ENCODE measurements at regions not wholly inside any gene's neighbourhood (a gene's known extent, or its start where the extent isn't known, plus 50 kb on each side); places are given as distances from the start of the nearest gene placed in this dataset.
A peak's percentile ranks its signal among the peaks of the same experiment; 100 is the strongest.
"Not testable (repeated sequence)": the region's sequence is repeated elsewhere in the genome, so short reads cannot be mapped to it uniquely, and the experiment has no call there.

DNA sequence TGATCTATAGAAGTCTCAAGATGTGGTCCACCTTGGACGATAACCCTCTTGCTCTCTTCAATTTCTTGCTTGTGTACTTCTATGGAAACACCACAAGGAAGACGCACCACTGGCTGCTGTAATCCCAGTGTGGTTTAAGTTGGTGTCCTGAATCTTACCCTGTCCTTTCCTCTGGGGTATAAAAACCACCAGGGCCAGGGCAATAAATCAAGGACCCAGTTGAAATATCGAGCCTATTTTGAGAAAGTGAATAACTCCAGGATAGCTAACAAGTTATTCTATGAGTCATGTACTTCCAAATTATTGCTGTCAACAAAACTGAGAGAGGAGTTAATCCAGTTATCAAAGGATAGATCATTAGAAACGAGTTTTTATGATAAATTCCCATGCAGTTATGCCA is 137.0 kb downstream of the RND3 start:
- no peaks in the 10 kb centered on the region for H3K27me3 ChIP-seq (ENCODE audit: control insufficient read depth, insufficient read depth, low read length, poor library complexity, severe bottlenecking)
- WGBS, 2 experiments = 96% methylated on average over 4 of the region's 4 CpGs
- H3K4me3 ChIP-seq (ENCODE audit: insufficient read depth, low read depth, low read length) = no peak overlapping the region
- no peaks in the 10 kb centered on the region for H3K4me1 ChIP-seq (ENCODE audit: control insufficient read depth, insufficient read depth, low read length)
- no peaks in the 10 kb centered on the region for H3K9me3 ChIP-seq (ENCODE audit: control insufficient read depth, low read length)
- H3K27ac ChIP-seq (ENCODE audit: insufficient read depth, low read depth, low read length, poor library complexity, severe bottlenecking) = no peak overlapping the region
- no peaks in the 10 kb centered on the region for H3K36me3 ChIP-seq (ENCODE audit: control insufficient read depth, insufficient read depth, low read length)

DNA sequence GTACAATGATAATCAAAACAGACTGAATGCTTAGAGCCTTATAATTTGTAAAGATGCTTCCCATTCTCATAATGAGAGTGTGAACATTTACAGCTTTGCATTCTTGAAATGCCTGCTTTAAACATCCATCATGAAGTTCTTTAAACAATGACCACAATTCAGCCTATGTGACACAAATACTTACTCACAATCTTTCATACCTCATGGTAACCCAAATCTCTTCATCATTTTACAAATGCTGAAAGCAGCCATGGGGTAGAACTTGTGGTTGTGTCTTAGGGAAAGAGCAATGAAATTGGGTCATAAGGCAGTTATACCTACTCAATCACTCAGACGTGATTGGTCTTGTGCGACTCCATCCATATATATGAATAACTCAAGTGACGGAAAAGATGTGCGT is 140.7 kb downstream of the RND3 start:
- Histone ChIP-seq H3K27me3 (ENCODE audit: control insufficient read depth, insufficient read depth, low read length, poor library complexity, severe bottlenecking) (no peaks in the 10 kb centered on the region), H3K9me3 (ENCODE audit: control insufficient read depth, low read length) (no peaks in the 10 kb centered on the region), H3K4me1 (ENCODE audit: control insufficient read depth, insufficient read depth, low read length) (no peaks in the 10 kb centered on the region), H3K27ac (ENCODE audit: insufficient read depth, low read depth, low read length, poor library complexity, severe bottlenecking) (no peak overlapping the region), H3K36me3 (ENCODE audit: control insufficient read depth, insufficient read depth, low read length) (no peaks in the 10 kb centered on the region), H3K4me3 (ENCODE audit: insufficient read depth, low read depth, low read length) (no peak overlapping the region)
- 96 to 100% methylated on average over 3 to 4 of the region's 4 CpGs for WGBS, 2 experiments

DNA sequence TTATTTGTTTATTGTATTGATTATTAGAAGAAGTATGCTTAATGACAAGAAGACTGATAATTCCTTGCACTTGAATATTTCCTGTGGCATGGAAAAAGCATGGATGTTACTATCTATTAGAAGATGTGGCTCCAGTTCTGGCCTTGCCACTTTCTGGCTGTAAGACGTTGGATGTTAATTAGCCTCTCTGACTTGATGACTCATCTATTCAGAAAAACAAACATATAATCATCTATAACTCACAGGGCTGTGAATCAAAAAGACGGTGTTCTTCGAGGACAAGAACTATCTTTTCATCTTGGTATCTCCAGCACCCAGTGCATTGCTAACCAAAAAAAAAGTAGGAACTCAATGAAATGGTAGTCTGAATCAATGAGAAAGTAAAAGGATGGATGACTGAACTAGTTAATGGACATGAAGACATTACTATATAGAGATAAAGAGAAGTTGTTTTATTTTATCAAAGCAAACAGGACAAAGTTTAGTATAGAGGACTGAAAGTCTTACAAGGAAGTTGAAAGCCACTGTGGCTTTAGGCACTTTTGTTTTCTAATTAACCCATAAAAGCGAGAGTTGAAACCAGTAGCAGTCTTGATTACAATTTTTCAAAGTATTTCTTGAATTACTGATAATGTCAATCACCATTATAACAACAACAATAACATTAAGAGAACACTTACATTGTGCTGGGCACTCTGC is 145.3 kb downstream of the RND3 start:
- WGBS, 2 experiments = 95 to 99% methylated on average over 3 to 4 of the region's 4 CpGs
- no peaks in the 10 kb centered on the region for H3K4me1 ChIP-seq (ENCODE audit: control insufficient read depth, insufficient read depth, low read length)

DNA sequence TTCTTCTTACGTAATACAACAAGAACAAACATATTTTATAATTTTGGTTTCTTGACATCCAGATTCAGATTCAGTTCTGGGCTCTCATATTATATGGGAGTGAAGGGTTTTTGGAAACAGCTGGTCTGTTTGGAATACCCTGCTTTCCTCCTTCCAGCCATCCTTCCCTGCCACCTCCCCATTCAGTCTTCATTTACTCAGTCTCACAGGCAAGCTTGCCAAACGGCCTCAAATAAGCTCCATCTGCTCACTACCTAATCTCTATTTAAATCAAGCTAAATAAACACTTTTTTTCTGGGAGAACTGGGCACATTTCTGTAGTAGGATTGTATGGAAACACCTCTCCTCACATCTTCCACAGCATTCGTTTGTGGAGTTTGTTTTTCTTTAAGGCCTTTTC is 147.5 kb downstream of the RND3 start:
- Histone ChIP-seq H3K27ac (ENCODE audit: insufficient read depth, low read depth, low read length, poor library complexity, severe bottlenecking) (no peak overlapping the region), H3K4me3 (ENCODE audit: insufficient read depth, low read depth, low read length) (no peak overlapping the region), H3K36me3 (ENCODE audit: control insufficient read depth, insufficient read depth, low read length) (no peaks in the 10 kb centered on the region), H3K27me3 (ENCODE audit: control insufficient read depth, insufficient read depth, low read length, poor library complexity, severe bottlenecking) (no peaks in the 10 kb centered on the region), H3K4me1 (ENCODE audit: control insufficient read depth, insufficient read depth, low read length) (no peaks in the 10 kb centered on the region), H3K9me3 (ENCODE audit: control insufficient read depth, low read length) (no peaks in the 10 kb centered on the region)
- 62 to 70% methylated on average over 1 to 2 of the region's 3 CpGs for WGBS, 2 experiments

More for the DNA sequence above, 145.3 kb downstream of the RND3 start:
- Histone ChIP-seq H3K27ac (ENCODE audit: insufficient read depth, low read depth, low read length, poor library complexity, severe bottlenecking) (no peak overlapping the region), H3K27me3 (ENCODE audit: control insufficient read depth, insufficient read depth, low read length, poor library complexity, severe bottlenecking) (no peaks in the 10 kb centered on the region), H3K36me3 (ENCODE audit: control insufficient read depth, insufficient read depth, low read length) (no peaks in the 10 kb centered on the region), H3K4me3 (ENCODE audit: insufficient read depth, low read depth, low read length) (no peak overlapping the region), H3K9me3 (ENCODE audit: control insufficient read depth, low read length) (no peaks in the 10 kb centered on the region)

DNA sequence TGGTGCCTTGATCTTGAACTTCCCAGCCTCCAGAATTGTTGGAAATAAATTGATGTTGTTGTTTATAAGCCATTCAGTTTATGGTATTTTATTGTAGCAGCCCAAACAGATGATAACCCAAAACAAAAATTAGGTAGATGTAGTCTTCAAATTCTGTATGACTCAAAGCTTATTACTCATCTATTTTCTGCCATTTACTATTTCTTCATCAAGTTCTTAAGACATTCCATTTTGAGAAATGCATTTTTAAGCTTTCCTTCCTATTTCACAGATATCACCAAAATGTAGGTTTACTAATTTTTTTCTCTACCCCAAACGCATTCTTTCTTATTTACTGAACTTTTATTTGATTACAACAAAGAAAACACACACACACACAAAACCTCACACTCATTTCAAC is 148.2 kb downstream of the RND3 start:
- no peaks in the 10 kb centered on the region for H3K36me3 ChIP-seq (ENCODE audit: control insufficient read depth, insufficient read depth, low read length)
- H3K4me1 ChIP-seq (ENCODE audit: control insufficient read depth, insufficient read depth, low read length) = no peaks in the 10 kb centered on the region
- 91 to 94% methylated on average over 1 of the region's 1 CpG for WGBS, 2 experiments
- no peak overlapping the region for H3K27ac ChIP-seq (ENCODE audit: insufficient read depth, low read depth, low read length, poor library complexity, severe bottlenecking)
- no peaks in the 10 kb centered on the region for H3K9me3 ChIP-seq (ENCODE audit: control insufficient read depth, low read length)
- no peak overlapping the region for H3K4me3 ChIP-seq (ENCODE audit: insufficient read depth, low read depth, low read length)
- H3K27me3 ChIP-seq (ENCODE audit: control insufficient read depth, insufficient read depth, low read length, poor library complexity, severe bottlenecking) = no peaks in the 10 kb centered on the region

DNA sequence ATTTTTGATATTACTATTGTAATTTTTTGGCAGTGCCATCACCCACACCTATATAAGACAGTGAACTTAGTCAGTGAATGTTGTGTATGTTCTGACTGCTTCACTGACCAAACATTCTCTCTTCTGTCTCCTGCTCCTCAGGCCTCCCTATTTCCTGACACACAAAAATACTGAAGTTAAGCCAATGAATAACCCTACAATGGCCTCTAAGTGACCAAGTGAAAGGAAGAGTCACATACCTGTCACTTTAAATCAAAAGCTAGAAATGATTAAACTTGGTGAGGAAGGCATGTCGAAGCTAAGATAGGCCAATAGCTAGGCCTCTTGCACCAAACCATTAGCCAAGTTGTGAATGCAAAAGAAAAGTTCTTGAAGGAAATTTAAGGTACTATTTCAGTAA is 151.9 kb downstream of the RND3 start:
- Histone ChIP-seq H3K27ac (ENCODE audit: insufficient read depth, low read depth, low read length, poor library complexity, severe bottlenecking) (no peak overlapping the region), H3K4me3 (ENCODE audit: insufficient read depth, low read depth, low read length) (no peak overlapping the region), H3K27me3 (ENCODE audit: control insufficient read depth, insufficient read depth, low read length, poor library complexity, severe bottlenecking) (no peaks in the 10 kb centered on the region), H3K36me3 (ENCODE audit: control insufficient read depth, insufficient read depth, low read length) (no peaks in the 10 kb centered on the region), H3K4me1 (ENCODE audit: control insufficient read depth, insufficient read depth, low read length) (no peaks in the 10 kb centered on the region), H3K9me3 (ENCODE audit: control insufficient read depth, low read length) (no peaks in the 10 kb centered on the region)
- WGBS, 2 experiments = 67 to 100% methylated on average over 1 of the region's 1 CpG

DNA sequence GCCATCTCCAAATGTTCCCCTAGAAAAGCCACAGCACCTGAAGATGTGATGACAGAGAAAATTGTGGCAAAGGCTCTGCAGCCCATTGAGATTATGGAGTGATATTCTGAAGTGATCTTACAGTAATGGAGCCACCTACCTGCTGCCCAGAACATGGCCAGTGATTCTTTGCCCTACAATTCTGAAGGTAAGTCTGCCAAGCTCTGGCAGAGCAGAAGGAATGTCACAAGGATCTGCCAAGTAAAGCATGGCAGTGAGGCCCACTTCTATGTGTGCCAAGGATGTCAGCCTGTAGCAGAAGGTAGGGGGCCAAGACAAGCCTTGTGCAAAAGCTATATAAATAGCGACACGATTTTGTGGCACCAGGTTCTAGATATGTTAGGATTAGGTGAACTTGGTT is 155.1 kb downstream of the RND3 start:
- no peaks in the 10 kb centered on the region for H3K9me3 ChIP-seq (ENCODE audit: control insufficient read depth, low read length)
- WGBS, 2 experiments = 95% methylated on average over 2 of the region's 2 CpGs
- no peaks in the 10 kb centered on the region for H3K4me1 ChIP-seq (ENCODE audit: control insufficient read depth, insufficient read depth, low read length)
- H3K27ac ChIP-seq (ENCODE audit: insufficient read depth, low read depth, low read length, poor library complexity, severe bottlenecking) = no peak overlapping the region
- no peak overlapping the region for H3K4me3 ChIP-seq (ENCODE audit: insufficient read depth, low read depth, low read length)
- H3K27me3 ChIP-seq (ENCODE audit: control insufficient read depth, insufficient read depth, low read length, poor library complexity, severe bottlenecking) = no peaks in the 10 kb centered on the region
- no peaks in the 10 kb centered on the region for H3K36me3 ChIP-seq (ENCODE audit: control insufficient read depth, insufficient read depth, low read length)

DNA sequence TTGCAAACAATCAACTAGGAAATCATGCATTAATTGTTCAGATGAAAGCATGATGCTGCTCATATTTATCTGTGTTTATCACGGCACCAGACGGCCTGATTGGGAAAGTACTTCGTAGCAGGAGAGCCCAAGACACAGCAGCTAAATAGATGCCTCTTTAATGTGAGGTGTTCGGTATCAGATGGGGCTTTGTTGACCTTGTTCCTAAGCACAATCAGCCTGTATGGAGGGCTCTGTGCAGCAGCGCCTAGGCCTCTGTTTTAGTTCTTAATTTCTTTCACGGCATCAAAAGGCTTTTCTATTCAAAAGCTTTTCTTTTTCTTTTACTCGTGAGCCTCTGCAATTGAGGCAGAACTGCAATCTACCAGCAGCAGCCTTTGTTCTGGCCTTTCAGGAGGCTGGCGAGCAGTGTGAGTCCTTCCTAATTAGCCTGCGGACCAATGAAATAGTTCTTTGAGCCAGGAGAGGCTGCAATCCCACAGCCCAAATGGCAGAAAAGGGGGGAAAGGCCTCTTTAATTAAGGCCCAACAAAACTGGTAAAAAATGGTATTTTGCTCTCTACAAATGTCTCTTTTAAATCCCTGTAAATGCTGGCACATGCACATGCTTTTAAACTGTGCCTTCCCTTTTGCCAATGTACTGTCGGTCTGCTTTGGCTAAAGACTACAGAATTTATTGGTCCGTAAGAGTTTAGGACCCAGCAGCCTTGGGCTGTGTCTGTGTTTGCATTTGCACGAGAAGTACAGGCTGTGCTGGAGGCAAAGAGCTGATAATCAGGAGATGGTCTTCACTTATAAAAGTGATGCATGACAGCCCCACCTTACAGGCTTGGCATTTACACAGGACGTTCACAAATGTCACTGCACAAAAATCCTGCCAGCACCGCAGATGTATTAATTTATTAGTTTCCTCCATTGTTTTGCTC is 159.6 kb downstream of the RND3 start:
- peak overlapping the region; percentile 86 for H3K27ac ChIP-seq (ENCODE audit: insufficient read depth, low read depth, low read length, poor library complexity, severe bottlenecking)
- WGBS, 2 experiments = 23 to 24% methylated on average over 14 of the region's 14 CpGs
- H3K4me1 ChIP-seq (ENCODE audit: control insufficient read depth, insufficient read depth, low read length) = peaks cover 18% of the 10 kb centered on the region
- H3K27me3 ChIP-seq (ENCODE audit: control insufficient read depth, insufficient read depth, low read length, poor library complexity, severe bottlenecking) = no peaks in the 10 kb centered on the region
- no peaks in the 10 kb centered on the region for H3K36me3 ChIP-seq (ENCODE audit: control insufficient read depth, insufficient read depth, low read length)
- no peak overlapping the region for H3K4me3 ChIP-seq (ENCODE audit: insufficient read depth, low read depth, low read length)
- H3K9me3 ChIP-seq (ENCODE audit: control insufficient read depth, low read length) = no peaks in the 10 kb centered on the region

DNA sequence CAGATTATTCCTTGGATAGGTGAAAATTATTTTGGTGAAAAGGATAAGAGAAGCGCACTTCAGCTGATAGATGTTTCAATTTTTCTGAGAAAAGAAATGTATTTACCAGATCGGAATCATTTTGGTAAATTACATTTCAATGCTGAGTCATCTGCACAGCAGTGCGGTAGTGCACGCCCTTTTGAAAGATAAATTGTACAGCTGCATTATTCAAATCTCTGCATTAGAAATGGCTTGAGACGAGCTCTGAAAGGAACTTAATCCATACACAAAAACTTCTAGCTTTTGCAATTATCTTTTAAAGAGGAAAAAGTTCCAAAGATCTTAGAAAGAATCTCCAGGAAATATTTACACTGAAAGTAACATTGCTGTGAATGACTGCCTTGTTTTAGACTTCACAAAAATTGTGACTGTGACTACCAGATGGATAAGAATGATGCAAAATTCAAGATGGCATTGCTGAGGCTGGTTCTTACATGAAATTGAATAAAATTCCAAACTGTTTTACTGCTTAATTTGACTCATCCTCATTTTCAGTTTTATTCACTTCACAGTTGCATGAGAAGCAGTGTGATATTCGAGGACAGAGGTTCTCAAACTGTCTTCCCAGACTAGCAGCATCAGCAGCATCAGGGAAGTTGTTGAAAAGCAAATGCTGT is 161.7 kb downstream of the RND3 start:
- Histone ChIP-seq H3K4me3 (ENCODE audit: insufficient read depth, low read depth, low read length) (no peak overlapping the region), H3K27me3 (ENCODE audit: control insufficient read depth, insufficient read depth, low read length, poor library complexity, severe bottlenecking) (no peaks in the 10 kb centered on the region), H3K36me3 (ENCODE audit: control insufficient read depth, insufficient read depth, low read length) (no peaks in the 10 kb centered on the region), H3K4me1 (ENCODE audit: control insufficient read depth, insufficient read depth, low read length) (peaks cover 18% of the 10 kb centered on the region), H3K27ac (ENCODE audit: insufficient read depth, low read depth, low read length, poor library complexity, severe bottlenecking) (no peak overlapping the region), H3K9me3 (ENCODE audit: control insufficient read depth, low read length) (no peaks in the 10 kb centered on the region)
- 86 to 93% methylated on average over 6 of the region's 6 CpGs for WGBS, 2 experiments

DNA sequence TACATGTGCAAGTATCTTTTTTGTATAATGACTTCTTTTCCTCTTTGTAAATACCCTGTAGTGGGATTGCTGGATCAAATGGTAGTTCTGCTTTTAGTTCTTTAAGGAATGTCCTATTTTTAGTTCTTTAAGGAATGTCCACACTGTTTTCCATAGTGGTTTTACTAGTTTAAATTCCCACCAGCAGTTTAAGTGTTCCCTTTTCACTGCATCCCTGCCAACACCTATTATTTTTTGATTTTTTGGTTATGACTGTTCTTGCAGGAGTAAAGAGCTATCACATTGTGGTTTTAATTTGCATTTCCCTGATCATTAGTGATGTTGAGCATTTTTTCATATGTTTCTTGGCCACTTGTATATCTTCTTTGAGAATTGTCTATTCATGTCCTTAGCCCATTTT is 164.4 kb downstream of the RND3 start:
- not testable (repeated sequence) for H3K36me3 ChIP-seq (ENCODE audit: control insufficient read depth, insufficient read depth, low read length); H3K27me3 ChIP-seq (ENCODE audit: control insufficient read depth, insufficient read depth, low read length, poor library complexity, severe bottlenecking); H3K4me3 ChIP-seq (ENCODE audit: insufficient read depth, low read depth, low read length); H3K9me3 ChIP-seq (ENCODE audit: control insufficient read depth, low read length); H3K27ac ChIP-seq (ENCODE audit: insufficient read depth, low read depth, low read length, poor library complexity, severe bottlenecking)
- peaks cover 18% of the 10 kb centered on the region for H3K4me1 ChIP-seq (ENCODE audit: control insufficient read depth, insufficient read depth, low read length)

Measured in ectodermal cell (in vitro differentiated cells).